WI38 (cell line): ENCODE measurements at regions not wholly inside any gene's neighbourhood (a gene's known extent, or its start where the extent isn't known, plus 50 kb on each side); places are given as distances from the start of the nearest gene placed in this dataset.

Experiments used
- H3K4me3 ChIP-seq: 2 replicates; pipeline ENCODE4 v1.5.1; 2011; ENCODE audit warnings: low read depth, mild to moderate bottlenecking, control low read depth, low read length
- TF ChIP-seq, protein P1 (sequence below): IDR thresholded peaks from 2 replicates; pipeline ENCODE4 v1.5.1; 2012; ENCODE audit warnings: low read depth, mild to moderate bottlenecking, control low read depth, low read length

GRCh38 chr4:126958482-126958881 lies 674.3 kb upstream of the INTU start:
- TF ChIP-seq, protein P1, sequence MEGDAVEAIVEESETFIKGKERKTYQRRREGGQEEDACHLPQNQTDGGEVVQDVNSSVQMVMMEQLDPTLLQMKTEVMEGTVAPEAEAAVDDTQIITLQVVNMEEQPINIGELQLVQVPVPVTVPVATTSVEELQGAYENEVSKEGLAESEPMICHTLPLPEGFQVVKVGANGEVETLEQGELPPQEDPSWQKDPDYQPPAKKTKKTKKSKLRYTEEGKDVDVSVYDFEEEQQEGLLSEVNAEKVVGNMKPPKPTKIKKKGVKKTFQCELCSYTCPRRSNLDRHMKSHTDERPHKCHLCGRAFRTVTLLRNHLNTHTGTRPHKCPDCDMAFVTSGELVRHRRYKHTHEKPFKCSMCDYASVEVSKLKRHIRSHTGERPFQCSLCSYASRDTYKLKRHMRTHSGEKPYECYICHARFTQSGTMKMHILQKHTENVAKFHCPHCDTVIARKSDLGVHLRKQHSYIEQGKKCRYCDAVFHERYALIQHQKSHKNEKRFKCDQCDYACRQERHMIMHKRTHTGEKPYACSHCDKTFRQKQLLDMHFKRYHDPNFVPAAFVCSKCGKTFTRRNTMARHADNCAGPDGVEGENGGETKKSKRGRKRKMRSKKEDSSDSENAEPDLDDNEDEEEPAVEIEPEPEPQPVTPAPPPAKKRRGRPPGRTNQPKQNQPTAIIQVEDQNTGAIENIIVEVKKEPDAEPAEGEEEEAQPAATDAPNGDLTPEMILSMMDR, result no peak

GRCh38 chr4:126959056-126959745 lies 673.6 kb upstream of the INTU start:
- H3K4me3 ChIP-seq, result no peak overlapping the region
- TF ChIP-seq, protein P1, result no peak

More at GRCh38 chr4:126958482-126958881, 674.3 kb upstream of the INTU start:
- no peak overlapping the region for H3K4me3 ChIP-seq

GRCh38 chr4:126960760-126961159 lies 672.0 kb upstream of the INTU start:
- TF ChIP-seq, protein P1, result no peak
- H3K4me3 ChIP-seq, result no peak overlapping the region

DNA sequence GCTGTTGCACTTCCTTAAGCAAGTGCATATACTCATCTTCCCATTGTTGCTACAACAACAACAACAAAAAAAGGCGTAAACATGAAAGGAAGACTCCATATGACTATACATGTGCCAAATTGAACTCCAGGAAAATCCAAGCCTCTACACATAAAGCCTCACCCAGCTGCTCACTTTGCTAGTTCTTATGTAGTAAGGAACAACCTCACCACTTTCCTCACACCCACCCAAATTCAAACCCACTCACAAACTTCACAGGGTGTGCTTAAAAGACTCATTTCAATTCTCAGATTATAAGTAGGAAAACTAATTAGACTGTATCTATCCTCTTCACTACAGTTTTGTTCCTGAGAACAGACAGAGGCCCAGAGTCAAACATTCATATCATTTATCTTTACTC lies 671.1 kb upstream of the INTU start:
- TF ChIP-seq, protein P1, result no peak
- no peak overlapping the region for H3K4me3 ChIP-seq

GRCh38 chr4:126965877-126966276 lies 666.9 kb upstream of the INTU start:
- no peak overlapping the region for H3K4me3 ChIP-seq
- TF ChIP-seq, protein P1, result no peak

GRCh38 chr4:126969360-126970235 lies 663.2 kb upstream of the INTU start:
- TF ChIP-seq, protein P1, result no peak

DNA sequence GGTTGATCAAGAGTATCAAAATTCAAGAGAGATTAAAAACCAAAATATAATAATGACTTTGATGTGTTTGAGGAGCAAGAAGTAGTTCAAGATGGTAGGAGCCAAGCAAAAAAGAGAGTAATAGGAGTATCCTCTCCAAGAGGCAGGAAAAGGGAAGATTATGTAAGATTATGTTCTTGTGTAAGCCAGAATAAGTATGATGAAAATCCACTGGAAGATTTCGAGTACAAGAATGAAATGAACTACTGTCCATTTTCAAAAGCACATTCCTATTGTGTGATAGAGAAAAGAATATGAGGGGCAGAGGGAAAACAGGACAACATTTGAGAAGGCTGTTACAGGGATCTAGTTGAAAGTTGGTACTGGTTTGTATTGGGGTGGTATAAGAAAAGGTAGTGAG lies 659.6 kb upstream of the INTU start:
- TF ChIP-seq, protein P1, result no peak
- no peak overlapping the region for H3K4me3 ChIP-seq

More at GRCh38 chr4:126969360-126970235, 663.2 kb upstream of the INTU start:
- no peak overlapping the region for H3K4me3 ChIP-seq
